ENCODE measurements at regions not wholly inside any gene's neighbourhood (a gene's known extent, or its start where the extent isn't known, plus 50 kb on each side); places are given as distances from the start of the nearest gene placed in this dataset.

- DNase-seq (ENCODE audit: low spot score), result peak; percentile 19
- WGBS, result 92% methylated on average over 21 of the region's 21 CpGs
- Histone ChIP-seq H3K27ac (ENCODE audit: low read depth in 1 of 2, low read length in 2 of 2) (no peak overlapping the region), H3K4me3 (ENCODE audit: low read depth in 1 of 3, low read length in 3 of 3) (no peak overlapping the region), H3K27me3 (ENCODE audit: control insufficient read depth in 4 of 4, insufficient read depth in 4 of 4, low read length in 3 of 4) (no peaks in the 10 kb centered on the region), H3K4me1 (ENCODE audit: control insufficient read depth in 4 of 4, insufficient read depth in 4 of 4, low read length in 3 of 4) (no peaks in the 10 kb centered on the region), H3K9ac (ENCODE audit: low read depth in 1 of 2, low read length in 2 of 2) (no peak overlapping the region), H3K9me3 (ENCODE audit: control insufficient read depth in 4 of 4, low read length in 3 of 4) (peaks cover 0 to 7% (median 2%) of the 10 kb centered on the region in 4 donors), H3K36me3 (ENCODE audit: control insufficient read depth in 4 of 4, insufficient read depth in 3 of 4, low read depth in 1 of 4, low read length in 3 of 4) (no peaks in the 10 kb centered on the region)
- no peak for TF ChIP-seq JUND (IDR thresholded peaks at IDR 0.05)
- no peak for TF ChIP-seq ZBTB33 (IDR thresholded peaks at IDR 0.05)
- TF ChIP-seq NR2F2 (IDR thresholded peaks at IDR 0.05), result no peak
- TF ChIP-seq SP1 (IDR thresholded peaks at IDR 0.05), result no peak
- no peak for TF ChIP-seq YY1 (IDR thresholded peaks at IDR 0.05)
- no peak for TF ChIP-seq RXRA (IDR thresholded peaks at IDR 0.05)
- TF ChIP-seq FOXA1 (IDR thresholded peaks at IDR 0.05), result no peak
- TF ChIP-seq HNF4A (conservative IDR thresholded peaks at IDR 0.05), result no peak
- TF ChIP-seq HNF4G (IDR thresholded peaks at IDR 0.05), result no peak
- TF ChIP-seq RAD21 (IDR thresholded peaks at IDR 0.05), result no peak
- TF ChIP-seq TAF1 (conservative IDR thresholded peaks at IDR 0.05), result no peak
- TF ChIP-seq REST (IDR thresholded peaks at IDR 0.05), result no peak
- TF ChIP-seq FOXA2 (IDR thresholded peaks at IDR 0.05), result no peak
- TF ChIP-seq CTCF (IDR thresholded peaks at IDR 0.05; ENCODE audit: low read depth, low read length, missing input control), result no peak
- no peak for TF ChIP-seq ATF3 (IDR thresholded peaks at IDR 0.05)
- no peak for TF ChIP-seq EGR1 (IDR thresholded peaks at IDR 0.05; ENCODE audit: low read depth in 2 of 2)
- no peak for TF ChIP-seq GABPA (IDR thresholded peaks at IDR 0.05 in 1 of 2, conservative IDR thresholded peaks at IDR 0.05 in 1 of 2)
- TF ChIP-seq MAX (IDR thresholded peaks at IDR 0.05), result no peak
Measured at GRCh38 chr2:2825516-2826208, 494.6 kb upstream of the MYT1L start.

All from liver (tissue), 8 donors.